A673 (cell line): ENCODE measurements at regions not wholly inside any gene's neighbourhood (a gene's known extent, or its start where the extent isn't known, plus 50 kb on each side); places are given as distances from the start of the nearest gene placed in this dataset.

Experiments used
- BruUV-seq: library from RNA; stranded (reverse); fragments of 400-500 nt; replicated peaks from 2 replicates; lab custom pipeline; 2021; lab: Mats Ljungman, UMichigan
- CTCF ChIA-PET: fragments of 300-600 bp; sonication (Branson Sonifier 250); formaldehyde crosslinking; loops from one replicate; lab custom pipeline; 2022; ENCODE audit warnings: antibody characterized with exemption; lab: Charles Lee
- POLR2A ChIA-PET: fragments of 300-600 bp; sonication (Branson Sonifier 250); formaldehyde crosslinking; loops from one replicate; lab custom pipeline; 2022; ENCODE audit warnings: antibody characterized with exemption; ENCODE audit not compliant: low non-redundant PET; lab: Charles Lee
- DNase-seq: peaks from one replicate; pipeline ENCODE4 v3.0.0-alpha.2; 2015; ENCODE audit warnings: low spot score
- H3K27ac ChIP-seq: fragments of 200-600 bp; sonication (generic); 2 replicates; pipeline ENCODE4 v1.5.1; 2016; ENCODE audit warnings: mixed run types, low read depth, mild to moderate bottlenecking, mixed read lengths, antibody characterized with exemption, low read length; ENCODE audit not compliant: poor library complexity, severe bottlenecking
- H3K27me3 ChIP-seq: fragments of 200-600 bp; sonication (generic); replicated peaks from 2 replicates; pipeline ENCODE4 v1.6.1; 2017; ENCODE audit warnings: mixed run types, low read depth, mild to moderate bottlenecking, mixed read lengths, antibody characterized with exemption, low read length; ENCODE audit not compliant: insufficient read depth, poor library complexity
- H3K36me3 ChIP-seq: fragments of 200-600 bp; sonication (generic); 2 replicates; pipeline ENCODE4 v1.6.1; 2016; ENCODE audit warnings: mixed run types, mild to moderate bottlenecking, mixed read lengths, antibody characterized with exemption, low read length; ENCODE audit not compliant: insufficient read depth, poor library complexity, severe bottlenecking
- H3K4me1 ChIP-seq: fragments of 200-600 bp; sonication (generic); 2 replicates; pipeline ENCODE4 v1.6.1; 2017; ENCODE audit warnings: mixed run types, mild to moderate bottlenecking, mixed read lengths, antibody characterized with exemption, low read length; ENCODE audit not compliant: insufficient read depth, poor library complexity, severe bottlenecking
- H3K4me3 ChIP-seq: fragments of 200-600 bp; sonication (generic); 2 replicates; pipeline ENCODE4 v1.5.1; 2016; ENCODE audit warnings: low read depth, mixed run types, mild to moderate bottlenecking, mixed read lengths, low read length; ENCODE audit not compliant: poor library complexity, severe bottlenecking
- H3K9me3 ChIP-seq: fragments of 200-600 bp; sonication (generic); 2 replicates; pipeline ENCODE4 v1.6.1; 2016; ENCODE audit warnings: mixed run types, low read depth, mild to moderate bottlenecking, mixed read lengths, antibody characterized with exemption, low read length; ENCODE audit not compliant: poor library complexity, severe bottlenecking
- CTCF ChIP-seq: fragments of 300-800, 200-600 bp; sonication (generic); conservative IDR thresholded peaks from 2 replicates; pipeline ENCODE4 v1.5.1; 2017; ENCODE audit warnings: low read depth, mild to moderate bottlenecking, antibody characterized with exemption, low read length, moderate library complexity, mixed read lengths
- EZH2 ChIP-seq: fragments of 200-600 bp; sonication (generic); IDR thresholded peaks from 2 replicates; pipeline ENCODE4 v1.6.1; 2017; ENCODE audit warnings: borderline replicate concordance, low read depth, mild to moderate bottlenecking, mixed read lengths, antibody characterized with exemption, low read length; ENCODE audit not compliant: poor library complexity, severe bottlenecking
- intact Hi-C: fragments of 100-400 bp; cut with micrococcal nuclease; formaldehyde crosslinking; loops from one replicate; pipeline ENCODE4 v1.10.0; 2022; ENCODE audit not compliant: unreplicated experiment

GRCh38 chr14:38794677-38795076 is 308.4 kb downstream of the SEC23A start:
- Histone ChIP-seq H3K9me3 (no peaks in the 10 kb centered on the region), H3K27me3 (no peaks in the 10 kb centered on the region), H3K27ac (no peak overlapping the region), H3K4me3 (no peak overlapping the region), H3K4me1 (peaks cover 7% of the 10 kb centered on the region), H3K36me3 (no peaks in the 10 kb centered on the region)
- POLR2A ChIA-PET: no interaction called here
- DNase-seq: no peak
- no TSS peak for BruUV-seq
- intact Hi-C loops: no loop called here
- CTCF ChIA-PET: no interaction called here
- TF ChIP-seq CTCF: no peak

DNA sequence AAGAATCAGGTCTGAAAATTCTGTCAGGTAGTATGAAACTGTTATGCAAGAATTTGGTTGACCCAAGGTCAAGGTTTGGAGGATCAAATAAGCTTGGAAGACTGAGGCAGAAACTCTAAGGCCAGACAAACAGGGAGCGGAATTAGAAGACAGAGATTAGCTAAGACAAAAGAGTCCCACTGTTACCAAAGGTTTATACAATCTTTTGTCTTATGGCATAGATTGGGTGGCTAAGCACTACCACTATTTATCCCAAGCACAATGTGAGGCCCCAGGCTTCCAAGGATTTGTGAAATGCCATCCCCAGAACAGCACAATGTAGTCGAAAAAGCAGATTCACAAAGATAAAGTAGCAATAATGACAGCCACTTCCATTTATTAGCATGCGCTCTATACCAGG is 311.2 kb downstream of the SEC23A start:
- ChIA-PET CTCF (no interaction called here), POLR2A (no interaction called here)
- BruUV-seq: no TSS peak
- TF ChIP-seq EZH2 (no peak), CTCF (no peak)
- H3K27me3 ChIP-seq: no peaks in the 10 kb centered on the region
- intact Hi-C loops: no loop called here
- H3K4me3 ChIP-seq: no peak overlapping the region
- no peak overlapping the region for H3K27ac ChIP-seq
- H3K4me1 ChIP-seq: peaks cover 7% of the 10 kb centered on the region
- no peaks in the 10 kb centered on the region for H3K36me3 ChIP-seq
- no peaks in the 10 kb centered on the region for H3K9me3 ChIP-seq
- DNase-seq: no peak

GRCh38 chr14:38790916-38791315 is 312.1 kb downstream of the SEC23A start:
- ChIA-PET POLR2A (no interaction called here), CTCF (no interaction called here)
- H3K4me3 ChIP-seq: no peak overlapping the region
- H3K4me1 ChIP-seq: peaks cover 7% of the 10 kb centered on the region
- TF ChIP-seq CTCF: no peak
- BruUV-seq: no TSS peak
- no peaks in the 10 kb centered on the region for H3K36me3 ChIP-seq
- H3K27me3 ChIP-seq: no peaks in the 10 kb centered on the region
- intact Hi-C loops: no loop called here
- H3K27ac ChIP-seq: no peak overlapping the region
- no peak for DNase-seq
- no peaks in the 10 kb centered on the region for H3K9me3 ChIP-seq
